Sigmoid colon (tissue), 6 donors: ENCODE measurements at regions not wholly inside any gene's neighbourhood (a gene's known extent, or its start where the extent isn't known, plus 50 kb on each side); places are given as distances from the start of the nearest gene placed in this dataset.
A peak's percentile ranks its signal among the peaks of the same experiment; 100 is the strongest.

Experiments
- DNase-seq: peaks from one replicate; pipeline ENCODE4 v3.0.0-alpha.2; 2019
- H3K27ac ChIP-seq, 4 donors: fragments of 200-600 bp; sonication (generic); one replicate each; pipeline ENCODE4 v1.5.1; 2016 to 2019; ENCODE audit warnings: mild to moderate bottlenecking in 1 of 4
- H3K27me3 ChIP-seq, 3 donors: fragments of 200-600 bp; sonication (generic); one replicate each; pipeline ENCODE4 v1.5.1; 2019; ENCODE audit warnings: mild to moderate bottlenecking in 1 of 3
- H3K36me3 ChIP-seq, 4 donors: fragments of 200-600 bp; sonication (generic); one replicate each; pipeline ENCODE4 v1.5.1; 2016 to 2019
- H3K4me1 ChIP-seq, 4 donors: fragments of 200-600 bp; sonication (generic); one replicate each; pipeline ENCODE4 v1.5.1; 2017 to 2019
- H3K4me3 ChIP-seq, 4 donors: fragments of 200-600 bp; sonication (generic); one replicate each; pipeline ENCODE4 v1.5.1; 2017 to 2019; ENCODE audit warnings: mild to moderate bottlenecking in 2 of 4, moderate library complexity in 1 of 4
- H3K9me3 ChIP-seq, 4 donors: fragments of 200-600 bp in 3 of 4; sonication (generic) in 3 of 4; one replicate each; pipeline versions ENCODE4 v1.5.1 to v1.6.1; 2013 to 2019
- EP300 ChIP-seq, 4 donors: sonication (generic); formaldehyde crosslinking; IDR thresholded peaks; one replicate each; pipeline ENCODE4 v1.6.1; 2017; ENCODE audit warnings: antibody characterized with exemption in 4 of 4
- POLR2A ChIP-seq, 2 donors: fragments of 450-650 bp; IDR thresholded peaks; one replicate each; pipeline ENCODE4 v1.6.1; 2016; ENCODE audit warnings: antibody characterized with exemption in 2 of 2, mild to moderate bottlenecking in 2 of 2, moderate library complexity in 2 of 2
- POLR2AphosphoS5 ChIP-seq, 4 donors: sonication (generic); formaldehyde crosslinking; IDR thresholded peaks; one replicate each; pipeline ENCODE4 v1.6.1; 2017; ENCODE audit warnings: antibody characterized with exemption in 4 of 4
- WGBS, 2 donors: extraction: QIAGEN DNeasy Blood & Tissue Kit; methylation state at CpG; one replicate each; pipeline ENCODE4 v1.1.7; 2013; 5-methylcytosine and 5-hydroxymethylcytosine counted together
- intact Hi-C: fragments of 100-400 bp; cut with DNase I; formaldehyde crosslinking; loops from one replicate; pipeline ENCODE4 v1.15.1; 2023
- TF ChIP-seq, protein P1 (sequence below), 4 experiments: fragments of 450-650 bp in 3 of 4; fragments of 200-600 bp in 1 of 4; IDR thresholded peaks; one replicate each; pipeline ENCODE4 v1.5.1; 2016 to 2019; ENCODE audit warnings: antibody characterized with exemption in 4 of 4, mild to moderate bottlenecking in 3 of 4, moderate library complexity in 2 of 4
- donor health status: healthy with polysubstance abuse.
- donor health status: healthy.

DNA sequence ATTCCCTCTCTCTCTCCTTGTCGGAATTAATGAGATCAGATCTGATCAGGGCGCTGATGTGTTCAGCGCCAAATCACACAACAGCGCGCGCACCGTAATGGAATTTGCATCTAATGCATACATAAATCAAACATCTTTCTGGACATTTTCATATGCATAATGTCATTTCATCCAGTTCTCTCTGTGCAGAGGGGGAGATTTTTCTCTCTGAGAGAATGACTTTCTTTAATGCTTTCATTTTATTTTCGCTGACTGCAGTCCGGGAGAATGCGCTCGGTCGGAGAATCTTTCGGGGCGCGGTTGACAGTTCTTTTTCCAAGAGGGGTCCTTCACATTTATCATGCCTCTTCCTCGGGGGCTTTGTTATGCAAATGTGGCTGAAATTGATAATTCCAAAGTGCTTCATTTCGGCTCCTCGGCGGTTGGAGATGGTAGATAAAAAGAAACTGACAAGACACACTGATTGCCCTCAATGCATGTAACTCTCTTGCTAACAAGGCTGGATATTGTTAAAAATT, 615.9 kb downstream of the VRK1 start:
- Histone ChIP-seq H3K4me3 (peak overlapping the region in 2 of 4 donors; percentile 12 to 20), H3K36me3 (no peaks in the 10 kb centered on the region), H3K4me1 (peaks cover 0 to 7% (median 6%) of the 10 kb centered on the region in 4 donors), H3K27ac (no peak overlapping the region), H3K9me3 (no peaks in the 10 kb centered on the region), H3K27me3 (peaks cover under 1 to 72% (median 49%) of the 10 kb centered on the region in 3 donors)
- intact Hi-C loops, result no loop called here
- no peak for DNase-seq
- no peak for TF ChIP-seq POLR2AphosphoS5 (IDR thresholded peaks at IDR 0.05)
- no peak for TF ChIP-seq EP300 (IDR thresholded peaks at IDR 0.05)
- TF ChIP-seq, protein P1, sequence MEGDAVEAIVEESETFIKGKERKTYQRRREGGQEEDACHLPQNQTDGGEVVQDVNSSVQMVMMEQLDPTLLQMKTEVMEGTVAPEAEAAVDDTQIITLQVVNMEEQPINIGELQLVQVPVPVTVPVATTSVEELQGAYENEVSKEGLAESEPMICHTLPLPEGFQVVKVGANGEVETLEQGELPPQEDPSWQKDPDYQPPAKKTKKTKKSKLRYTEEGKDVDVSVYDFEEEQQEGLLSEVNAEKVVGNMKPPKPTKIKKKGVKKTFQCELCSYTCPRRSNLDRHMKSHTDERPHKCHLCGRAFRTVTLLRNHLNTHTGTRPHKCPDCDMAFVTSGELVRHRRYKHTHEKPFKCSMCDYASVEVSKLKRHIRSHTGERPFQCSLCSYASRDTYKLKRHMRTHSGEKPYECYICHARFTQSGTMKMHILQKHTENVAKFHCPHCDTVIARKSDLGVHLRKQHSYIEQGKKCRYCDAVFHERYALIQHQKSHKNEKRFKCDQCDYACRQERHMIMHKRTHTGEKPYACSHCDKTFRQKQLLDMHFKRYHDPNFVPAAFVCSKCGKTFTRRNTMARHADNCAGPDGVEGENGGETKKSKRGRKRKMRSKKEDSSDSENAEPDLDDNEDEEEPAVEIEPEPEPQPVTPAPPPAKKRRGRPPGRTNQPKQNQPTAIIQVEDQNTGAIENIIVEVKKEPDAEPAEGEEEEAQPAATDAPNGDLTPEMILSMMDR (IDR thresholded peaks at IDR 0.05), result no peak
- TF ChIP-seq POLR2A (IDR thresholded peaks at IDR 0.05), result no peak
- 10 to 21% methylated on average over 19 of the region's 19 CpGs for WGBS, 2 donors

DNA sequence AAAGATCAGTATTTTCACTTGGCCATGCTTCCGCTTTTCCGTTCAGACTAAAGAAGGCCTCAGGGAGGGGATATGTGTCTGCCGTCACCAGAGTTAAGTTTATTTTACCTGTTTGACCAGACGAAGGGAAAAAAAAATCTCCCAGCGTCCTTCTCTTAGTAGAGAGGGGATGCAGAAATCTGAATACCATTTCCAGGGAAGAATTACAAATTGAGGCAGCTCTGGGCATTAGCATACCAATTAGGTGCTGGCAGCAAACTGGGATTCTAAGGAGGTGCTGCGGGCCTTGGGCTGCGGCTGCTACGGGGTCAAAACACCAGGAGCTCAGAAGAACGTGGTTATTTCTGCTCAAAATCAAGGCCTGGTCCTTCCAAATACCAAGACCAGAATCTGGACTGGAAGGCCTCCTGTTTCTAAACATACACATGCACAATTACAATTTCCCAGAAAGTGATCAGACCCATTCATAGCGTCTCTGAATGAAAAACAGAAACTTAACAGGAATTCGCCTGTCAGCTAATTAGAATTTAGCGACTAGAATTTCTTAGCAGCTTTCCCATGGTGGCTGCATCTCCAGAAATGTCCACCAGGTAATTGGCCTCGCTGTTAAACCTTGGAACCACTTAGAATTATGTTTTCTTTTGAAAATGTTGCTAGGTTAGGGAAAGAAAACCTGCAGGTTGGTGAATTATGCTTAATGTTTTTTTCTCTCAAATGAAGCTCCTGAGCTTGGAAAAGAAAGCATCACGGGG, 617.0 kb downstream of the VRK1 start:
- no peaks in the 10 kb centered on the region for H3K9me3 ChIP-seq
- DNase-seq, result no peak
- H3K27ac ChIP-seq, result no peak overlapping the region
- no peaks in the 10 kb centered on the region for H3K36me3 ChIP-seq
- TF ChIP-seq POLR2AphosphoS5 (IDR thresholded peaks at IDR 0.05), result no peak
- TF ChIP-seq, protein P1 (IDR thresholded peaks at IDR 0.05), result no peak
- TF ChIP-seq POLR2A (IDR thresholded peaks at IDR 0.05), result no peak
- TF ChIP-seq EP300 (IDR thresholded peaks at IDR 0.05), result no peak
- H3K4me3 ChIP-seq, result no peak overlapping the region
- intact Hi-C loops, result no loop called here
- peaks cover 0 to 72% (median 49%) of the 10 kb centered on the region in 3 donors for H3K27me3 ChIP-seq
- WGBS, 2 donors, result 72 to 81% methylated on average over 14 of the region's 14 CpGs
- H3K4me1 ChIP-seq, result peaks cover 0 to 7% (median 6%) of the 10 kb centered on the region in 4 donors

- Histone ChIP-seq H3K4me3 (no peak overlapping the region), H3K4me1 (peaks cover 0 to 7% (median 6%) of the 10 kb centered on the region in 4 donors), H3K27ac (no peak overlapping the region), H3K27me3 (peaks cover 0 to 68% (median 45%) of the 10 kb centered on the region in 3 donors), H3K36me3 (no peaks in the 10 kb centered on the region), H3K9me3 (no peaks in the 10 kb centered on the region)
- 74 to 75% methylated on average over 11 of the region's 11 CpGs for WGBS, 2 donors
- intact Hi-C loops, result no loop called here
- no peak for DNase-seq
- TF ChIP-seq POLR2A (IDR thresholded peaks at IDR 0.05) (no peak), POLR2AphosphoS5 (IDR thresholded peaks at IDR 0.05) (no peak), EP300 (IDR thresholded peaks at IDR 0.05) (no peak)
- TF ChIP-seq, protein P1 (IDR thresholded peaks at IDR 0.05), result no peak
Measured at GRCh38 chr14:97414718-97415098, 617.5 kb downstream of the VRK1 start.

DNA sequence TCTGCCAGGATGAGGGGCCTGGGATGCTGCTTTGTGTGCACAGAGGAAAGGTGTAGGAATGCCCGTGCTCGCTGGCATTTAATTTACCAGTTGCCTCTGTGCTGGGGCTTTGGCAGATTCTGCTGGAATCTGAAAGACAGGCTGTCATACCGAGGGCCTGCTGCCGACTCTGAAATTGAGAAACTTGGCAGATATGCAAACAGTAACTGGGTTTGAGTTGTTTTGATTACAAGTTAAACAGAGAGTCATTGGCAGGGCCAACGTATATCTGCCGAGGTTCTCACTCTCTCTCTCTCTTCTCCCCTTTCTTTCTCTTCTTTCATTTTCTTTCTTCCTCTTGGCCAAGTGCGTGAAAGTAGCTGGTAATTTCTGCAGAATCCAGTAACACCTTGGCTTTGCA, 618.7 kb downstream of the VRK1 start:
- intact Hi-C loops, result no loop called here
- Histone ChIP-seq H3K9me3 (no peaks in the 10 kb centered on the region), H3K4me3 (no peak overlapping the region), H3K27ac (no peak overlapping the region), H3K4me1 (peaks cover 0 to 7% (median 6%) of the 10 kb centered on the region in 4 donors), H3K36me3 (no peaks in the 10 kb centered on the region), H3K27me3 (peaks cover 0 to 56% (median 39%) of the 10 kb centered on the region in 3 donors)
- TF ChIP-seq, protein P1 (IDR thresholded peaks at IDR 0.05), result no peak
- TF ChIP-seq POLR2A (IDR thresholded peaks at IDR 0.05) (no peak), EP300 (IDR thresholded peaks at IDR 0.05) (no peak), POLR2AphosphoS5 (IDR thresholded peaks at IDR 0.05) (no peak)
- no peak for DNase-seq
- WGBS, 2 donors, result 41 to 67% methylated on average over 7 of the region's 7 CpGs
